Mesothelial cell of epicardium (in vitro differentiated cells): ENCODE measurements at regions not wholly inside any gene's neighbourhood (a gene's known extent, or its start where the extent isn't known, plus 50 kb on each side); places are given as distances from the start of the nearest gene placed in this dataset.
"Not testable (repeated sequence)": the region's sequence is repeated elsewhere in the genome, so short reads cannot be mapped to it uniquely, and the experiment has no call there.

Source experiments
- DNase-seq, 2 experiments: peaks; one replicate each; pipeline ENCODE4 v3.0.0; 2021; ENCODE audit warnings: low spot score in 2 of 2; ENCODE audit not compliant: unreplicated experiment in 2 of 2
- H3K27ac Mint-ChIP-seq: 2 replicates; pipeline ENCODE4 v1.8.0; 2021; ENCODE audit warnings: mixed read lengths
- H3K27me3 Mint-ChIP-seq: 2 replicates; pipeline ENCODE4 v1.8.0; 2021; ENCODE audit warnings: low read depth, mixed read lengths
- H3K36me3 Mint-ChIP-seq: 2 replicates; pipeline ENCODE4 v1.8.0; 2021; ENCODE audit warnings: mixed read lengths
- H3K4me1 Mint-ChIP-seq: 2 replicates; pipeline ENCODE4 v1.8.0; 2021; ENCODE audit warnings: mixed read lengths
- H3K4me3 Mint-ChIP-seq: 2 replicates; pipeline ENCODE4 v1.8.0; 2021; ENCODE audit warnings: mild to moderate bottlenecking, moderate library complexity, mixed read lengths
- H3K9me3 Mint-ChIP-seq: 2 replicates; pipeline ENCODE4 v1.8.0; 2021; ENCODE audit warnings: mixed read lengths
- TF ChIP-seq, protein P1 (sequence below): fragments of 200-600 bp; sonication (generic); IDR thresholded peaks from one replicate; pipeline ENCODE4 v1.5.0; 2021; ENCODE audit warnings: antibody characterized with exemption; ENCODE audit not compliant: unreplicated experiment

DNA sequence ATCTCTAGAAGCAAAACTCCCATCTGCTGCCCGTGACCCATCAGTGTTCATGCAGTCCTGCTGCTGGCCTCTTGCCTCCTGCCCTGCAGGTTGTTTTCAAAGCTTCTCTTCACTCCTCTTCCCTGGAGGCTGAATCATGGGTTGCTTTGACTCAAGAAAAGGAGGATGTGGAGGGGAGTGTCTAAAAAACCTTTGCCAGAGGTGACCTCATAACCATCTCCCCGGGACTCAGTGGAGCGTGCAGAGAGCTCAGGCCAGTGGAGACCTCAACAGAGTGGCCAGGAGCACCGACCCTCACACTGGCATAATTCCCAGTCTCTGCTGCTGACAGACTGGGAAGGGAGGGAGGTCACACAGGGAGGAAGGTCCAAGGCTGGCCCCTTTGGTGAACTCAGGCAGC lies 60.9 kb upstream of the ITGA11 start:
- no peak overlapping the region for H3K4me3 Mint-ChIP-seq
- H3K36me3 Mint-ChIP-seq = no peaks in the 10 kb centered on the region
- H3K27me3 Mint-ChIP-seq = peaks cover 23% of the 10 kb centered on the region
- no peak for DNase-seq
- TF ChIP-seq, protein P1, sequence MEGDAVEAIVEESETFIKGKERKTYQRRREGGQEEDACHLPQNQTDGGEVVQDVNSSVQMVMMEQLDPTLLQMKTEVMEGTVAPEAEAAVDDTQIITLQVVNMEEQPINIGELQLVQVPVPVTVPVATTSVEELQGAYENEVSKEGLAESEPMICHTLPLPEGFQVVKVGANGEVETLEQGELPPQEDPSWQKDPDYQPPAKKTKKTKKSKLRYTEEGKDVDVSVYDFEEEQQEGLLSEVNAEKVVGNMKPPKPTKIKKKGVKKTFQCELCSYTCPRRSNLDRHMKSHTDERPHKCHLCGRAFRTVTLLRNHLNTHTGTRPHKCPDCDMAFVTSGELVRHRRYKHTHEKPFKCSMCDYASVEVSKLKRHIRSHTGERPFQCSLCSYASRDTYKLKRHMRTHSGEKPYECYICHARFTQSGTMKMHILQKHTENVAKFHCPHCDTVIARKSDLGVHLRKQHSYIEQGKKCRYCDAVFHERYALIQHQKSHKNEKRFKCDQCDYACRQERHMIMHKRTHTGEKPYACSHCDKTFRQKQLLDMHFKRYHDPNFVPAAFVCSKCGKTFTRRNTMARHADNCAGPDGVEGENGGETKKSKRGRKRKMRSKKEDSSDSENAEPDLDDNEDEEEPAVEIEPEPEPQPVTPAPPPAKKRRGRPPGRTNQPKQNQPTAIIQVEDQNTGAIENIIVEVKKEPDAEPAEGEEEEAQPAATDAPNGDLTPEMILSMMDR = no peak
- peaks cover 30% of the 10 kb centered on the region for H3K4me1 Mint-ChIP-seq
- H3K27ac Mint-ChIP-seq = no peak overlapping the region
- H3K9me3 Mint-ChIP-seq = peaks cover 13% of the 10 kb centered on the region

DNA sequence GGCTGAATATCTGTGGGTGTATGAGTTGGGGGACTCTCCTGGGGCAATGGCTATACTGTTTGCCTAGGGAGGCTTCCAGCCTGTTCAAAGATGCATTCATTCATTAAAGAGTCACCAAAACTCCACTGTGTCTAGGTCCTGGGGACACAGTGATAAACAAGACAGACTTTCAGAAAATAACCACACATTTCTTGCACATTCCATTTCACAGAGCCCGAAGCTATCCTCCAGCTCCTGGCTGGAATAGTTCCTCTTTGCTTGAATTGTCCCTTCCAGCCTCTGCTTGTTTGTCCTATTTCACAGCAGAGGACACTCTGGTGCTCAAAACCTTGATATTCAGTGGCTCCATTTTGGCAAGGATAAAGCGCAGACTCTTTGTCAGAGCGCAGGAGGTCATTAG lies 61.7 kb upstream of the ITGA11 start:
- DNase-seq = no peak
- Mint-ChIP-seq H3K4me1 (peaks cover 30% of the 10 kb centered on the region), H3K4me3 (no peak overlapping the region), H3K27ac (no peak overlapping the region), H3K27me3 (peaks cover 18% of the 10 kb centered on the region), H3K9me3 (peaks cover 10% of the 10 kb centered on the region), H3K36me3 (no peaks in the 10 kb centered on the region)
- TF ChIP-seq, protein P1 = no peak

DNA sequence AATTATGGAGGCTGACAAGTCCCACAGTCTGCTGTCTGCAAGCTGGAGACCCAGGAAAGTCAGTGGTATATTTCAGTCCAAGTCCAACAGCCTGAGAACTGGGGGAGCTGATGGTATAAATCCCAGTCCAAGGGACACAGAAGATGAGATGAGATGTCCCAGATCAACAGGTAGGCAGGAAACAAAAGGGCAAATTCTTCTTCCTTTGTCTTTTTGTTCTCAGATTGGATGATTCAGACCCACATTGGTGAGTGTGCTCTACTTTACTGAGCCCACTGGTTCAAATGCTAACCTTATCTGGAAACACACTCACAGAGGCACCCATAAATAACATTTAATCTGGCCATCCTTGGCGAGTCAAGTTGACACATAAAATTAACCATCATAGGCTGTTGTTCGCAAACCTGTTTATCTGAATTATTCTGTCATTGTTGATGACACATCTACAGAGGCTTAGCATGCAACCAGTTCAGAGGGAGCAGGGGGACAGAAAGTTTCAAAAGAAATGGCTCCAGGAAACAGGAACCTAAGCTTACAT lies 62.7 kb upstream of the ITGA11 start:
- Mint-ChIP-seq H3K36me3 (no peaks in the 10 kb centered on the region), H3K27ac (peak overlapping the region; percentile 35), H3K27me3 (peaks cover 20% of the 10 kb centered on the region), H3K9me3 (peaks cover 10% of the 10 kb centered on the region), H3K4me1 (peaks cover 30% of the 10 kb centered on the region), H3K4me3 (no peak overlapping the region)
- TF ChIP-seq, protein P1 = no peak
- no peak for DNase-seq

DNA sequence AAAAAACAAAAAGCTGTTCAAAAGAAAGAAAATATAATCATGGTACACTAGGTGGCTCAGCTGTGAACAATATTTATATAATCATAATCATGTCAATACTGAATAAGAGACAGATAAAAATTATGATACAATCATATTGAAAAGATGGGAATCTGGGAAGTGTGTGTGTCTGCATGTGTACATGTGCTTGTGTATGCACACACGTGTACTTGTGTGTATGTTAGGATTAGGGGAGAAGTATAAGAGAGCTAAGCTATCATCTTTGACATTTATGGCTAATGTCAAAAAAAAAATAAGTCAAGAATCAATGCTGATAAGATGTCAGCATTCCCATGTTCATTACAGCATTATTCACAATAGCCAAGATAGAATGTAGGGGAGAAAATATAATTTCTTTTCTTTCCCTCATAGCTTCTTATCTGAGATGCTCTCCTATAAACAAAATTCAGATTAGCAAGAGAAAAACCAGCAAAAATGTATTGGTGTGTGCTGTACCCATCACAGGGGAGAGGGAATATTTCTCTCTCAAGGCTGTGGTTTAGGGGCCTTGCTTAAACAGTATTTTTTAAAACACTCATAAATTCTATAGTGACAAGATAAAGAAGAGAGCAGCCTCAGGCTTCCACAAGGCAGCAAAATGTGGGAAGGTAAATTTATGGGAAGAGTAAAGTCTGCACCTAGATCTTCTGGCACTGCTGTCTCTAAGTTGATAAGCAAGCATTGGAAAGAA lies 63.4 kb upstream of the ITGA11 start:
- TF ChIP-seq, protein P1 = no peak
- peak in 1 of 2 experiments; percentile 7 for DNase-seq
- Mint-ChIP-seq H3K4me1 (peaks cover 30% of the 10 kb centered on the region), H3K27ac (peak overlapping the region; percentile 35), H3K9me3 (peaks cover 10% of the 10 kb centered on the region), H3K4me3 (no peak overlapping the region), H3K27me3 (peaks cover 22% of the 10 kb centered on the region), H3K36me3 (no peaks in the 10 kb centered on the region)

DNA sequence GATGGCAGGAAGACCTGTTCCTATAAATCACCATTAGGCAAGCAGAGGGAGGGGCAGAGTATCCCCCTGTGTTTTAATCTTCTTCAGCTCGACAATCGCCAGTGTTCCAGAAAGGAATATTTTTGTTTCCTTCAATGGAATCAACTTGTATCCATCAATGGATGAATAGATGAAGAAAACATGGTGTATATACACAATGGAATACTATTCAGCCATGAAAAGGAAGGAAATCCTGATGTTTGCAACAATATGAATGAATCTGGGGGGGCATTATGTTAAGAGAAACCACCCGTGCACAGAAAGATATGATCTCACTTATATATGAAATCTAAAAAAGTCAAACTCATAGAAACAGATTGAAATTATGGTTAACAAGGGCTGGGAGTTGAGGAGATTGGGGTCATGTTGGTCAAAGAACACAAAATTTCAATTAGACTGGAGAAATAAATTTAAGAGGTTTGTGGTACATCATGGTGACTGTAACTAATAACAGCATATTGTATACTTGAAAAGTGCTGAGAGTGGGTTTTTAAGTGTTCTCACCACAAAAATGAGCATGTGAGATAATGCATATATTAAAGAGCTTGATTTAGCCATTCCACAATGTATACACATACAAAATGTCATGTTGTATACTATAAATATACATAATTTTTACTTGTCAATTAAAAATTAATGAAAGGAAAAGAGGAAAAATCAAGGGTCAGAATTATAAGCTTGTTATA lies 64.2 kb upstream of the ITGA11 start:
- H3K4me3 Mint-ChIP-seq = no peak overlapping the region
- peaks cover 6% of the 10 kb centered on the region for H3K9me3 Mint-ChIP-seq
- no peaks in the 10 kb centered on the region for H3K36me3 Mint-ChIP-seq
- H3K4me1 Mint-ChIP-seq = peaks cover 30% of the 10 kb centered on the region
- TF ChIP-seq, protein P1 = no peak
- peak overlapping the region; percentile 31 for H3K27ac Mint-ChIP-seq
- peaks cover 17% of the 10 kb centered on the region for H3K27me3 Mint-ChIP-seq
- DNase-seq = no peak

DNA sequence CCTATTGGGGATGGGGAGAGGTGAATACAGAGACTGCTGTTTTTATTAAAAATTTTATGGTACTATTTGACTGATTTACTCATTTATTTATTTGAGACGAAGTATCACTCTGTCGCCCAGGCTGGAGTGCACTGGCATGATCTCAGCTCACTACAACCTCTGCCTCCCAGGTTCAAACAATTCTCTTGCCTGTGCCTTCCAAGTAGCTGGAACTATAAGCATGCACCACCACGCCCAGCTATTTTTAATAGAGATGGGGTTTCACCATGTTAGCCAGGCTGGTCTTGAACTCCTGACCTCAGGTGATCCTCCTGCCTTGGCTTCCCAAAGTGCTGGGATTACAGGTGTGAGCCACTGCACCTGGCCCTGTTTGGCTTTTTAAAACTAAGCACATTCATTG lies 64.8 kb upstream of the ITGA11 start:
- not testable (repeated sequence) for H3K4me3 Mint-ChIP-seq, DNase-seq, H3K9me3 Mint-ChIP-seq, H3K36me3 Mint-ChIP-seq, H3K27ac Mint-ChIP-seq
- peaks cover 15% of the 10 kb centered on the region for H3K27me3 Mint-ChIP-seq
- H3K4me1 Mint-ChIP-seq = peaks cover 30% of the 10 kb centered on the region
